GM23248 (cell line): ENCODE measurements at regions not wholly inside any gene's neighbourhood (a gene's known extent, or its start where the extent isn't known, plus 50 kb on each side); places are given as distances from the start of the nearest gene placed in this dataset.

Source experiments
- DNase-seq: peaks from one replicate; pipeline ENCODE4 v3.0.0-alpha.2; 2015
- H2AFZ ChIP-seq: fragments of 200-600 bp; sonication (generic); 2 replicates; pipeline ENCODE4 v1.6.1; 2016; ENCODE audit warnings: antibody characterized with exemption
- H3F3A ChIP-seq: fragments of 200-600 bp; sonication (generic); 2 replicates; pipeline ENCODE4 v1.6.1; 2016; ENCODE audit warnings: mild to moderate bottlenecking, antibody characterized with exemption, mixed run types; ENCODE audit not compliant: insufficient read depth
- H3K27ac ChIP-seq: fragments of 200-600 bp; sonication (generic); 2 replicates; pipeline ENCODE4 v1.5.1; 2016; ENCODE audit warnings: mild to moderate bottlenecking
- H3K27me3 ChIP-seq: fragments of 200-600 bp; sonication (generic); replicated peaks from 2 replicates; pipeline ENCODE4 v1.6.1; 2016; ENCODE audit warnings: mild to moderate bottlenecking; ENCODE audit not compliant: insufficient read depth
- H3K36me3 ChIP-seq: fragments of 200-600 bp; sonication (generic); 2 replicates; pipeline ENCODE4 v1.6.1; 2016; ENCODE audit warnings: low read depth, mild to moderate bottlenecking
- H3K4me1 ChIP-seq: fragments of 200-600 bp; sonication (generic); 2 replicates; pipeline ENCODE4 v1.6.1; 2016; ENCODE audit warnings: mild to moderate bottlenecking; ENCODE audit not compliant: insufficient read depth
- H3K4me2 ChIP-seq: fragments of 200-600 bp; sonication (generic); one replicate; pipeline ENCODE4 v1.6.1; 2016; ENCODE audit warnings: mild to moderate bottlenecking; ENCODE audit not compliant: unreplicated experiment
- H3K4me3 ChIP-seq: fragments of 200-600 bp; sonication (generic); 2 replicates; pipeline ENCODE4 v1.5.1; 2016; ENCODE audit warnings: mild to moderate bottlenecking
- H3K79me2 ChIP-seq: fragments of 200-600 bp; sonication (generic); 2 replicates; pipeline ENCODE4 v1.6.1; 2016; ENCODE audit warnings: mild to moderate bottlenecking; ENCODE audit not compliant: insufficient read depth
- H3K9ac ChIP-seq: fragments of 200-600 bp; sonication (generic); 2 replicates; pipeline ENCODE4 v1.6.1; 2016; ENCODE audit warnings: mild to moderate bottlenecking
- H3K9me2 ChIP-seq: fragments of 200-600 bp; sonication (generic); 2 replicates; pipeline ENCODE4 v1.6.1; 2016; ENCODE audit warnings: mixed run types, mild to moderate bottlenecking, moderate library complexity; ENCODE audit not compliant: insufficient read depth
- H3K9me3 ChIP-seq: fragments of 200-600 bp; sonication (generic); one replicate; pipeline ENCODE4 v1.6.1; 2017; ENCODE audit warnings: low read depth
- H4K20me1 ChIP-seq: fragments of 200-600 bp; sonication (generic); 2 replicates; pipeline ENCODE4 v1.6.0; 2016; ENCODE audit not compliant: insufficient read depth
- EZH2 ChIP-seq: fragments of 200-600 bp; sonication (generic); IDR thresholded peaks from 2 replicates; pipeline ENCODE4 v1.6.1; 2018; ENCODE audit warnings: antibody characterized with exemption, mild to moderate bottlenecking; ENCODE audit not compliant: insufficient read depth, poor library complexity, severe bottlenecking
- EZH2phosphoT487 ChIP-seq: fragments of 200-600 bp; sonication (generic); IDR thresholded peaks from 2 replicates; pipeline ENCODE4 v1.6.1; 2018; ENCODE audit warnings: antibody characterized with exemption, moderate library complexity, mild to moderate bottlenecking, low read depth; ENCODE audit not compliant: insufficient read depth
- WGBS, 2 experiments: methylation state at CpG; one replicate each; pipeline ENCODE4 v1.1.6; 2015 to 2017; ENCODE audit warnings: low lambda C conversion rate in 2 of 2, low coverage in 1 of 2; ENCODE audit errors: missing lambda C conversion rate in 2 of 2; 5-methylcytosine and 5-hydroxymethylcytosine counted together
- in situ Hi-C: fragments of 300-500 bp; cut with MboI; formaldehyde crosslinking; loops from 2 replicates; pipeline ENCODE4 v1.15.0; 2020

- WGBS, 2 experiments: 24 to 29% methylated on average over 2 of the region's 2 CpGs
Observed at GRCh38 chr3:147758771-147759170, 349.6 kb downstream of the ZIC1 start.

DNA sequence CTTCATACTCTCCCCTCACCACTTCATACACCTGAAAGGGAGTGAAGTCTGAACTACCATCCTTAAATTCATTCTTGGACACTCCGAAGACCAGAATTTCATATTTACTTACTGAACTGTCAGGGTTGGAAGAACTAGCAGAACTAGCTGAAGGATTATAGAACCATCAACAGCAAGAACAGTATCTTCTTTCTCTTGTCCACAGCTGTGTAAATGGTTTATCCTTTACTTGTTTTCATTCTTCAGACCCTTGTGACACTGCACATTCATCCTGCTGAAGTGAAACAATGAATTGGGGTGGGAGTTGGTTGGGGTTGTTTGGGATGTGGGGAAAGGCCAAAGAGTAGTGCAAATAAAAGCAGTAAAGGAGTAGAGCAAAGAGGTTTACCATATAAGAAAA lies 350.9 kb downstream of the ZIC1 start:
- H4K20me1 ChIP-seq: no peaks in the 10 kb centered on the region
- TF ChIP-seq EZH2: no peak
- no peak for TF ChIP-seq EZH2phosphoT487
- H3K9ac ChIP-seq: no peak overlapping the region
- no peaks in the 10 kb centered on the region for H3K4me1 ChIP-seq
- DNase-seq: no peak
- H3K4me3 ChIP-seq: no peak overlapping the region
- H3K36me3 ChIP-seq: no peaks in the 10 kb centered on the region
- no peak overlapping the region for H3K27ac ChIP-seq
- no peaks in the 10 kb centered on the region for H3K9me3 ChIP-seq
- no peaks in the 10 kb centered on the region for H3K27me3 ChIP-seq
- no peak overlapping the region for H2AFZ ChIP-seq
- no peaks in the 10 kb centered on the region for H3K79me2 ChIP-seq
- H3F3A ChIP-seq: no peaks in the 10 kb centered on the region
- no peaks in the 10 kb centered on the region for H3K9me2 ChIP-seq
- no peak overlapping the region for H3K4me2 ChIP-seq
- in situ Hi-C loops: no loop called here
- 93 to 95% methylated on average over 1 of the region's 1 CpG for WGBS, 2 experiments

More at GRCh38 chr3:147758771-147759170, 349.6 kb downstream of the ZIC1 start:
- no peak overlapping the region for H3K4me2 ChIP-seq
- no peak overlapping the region; the same call in 1 of the 2 replicates for H2AFZ ChIP-seq
- H3K9me2 ChIP-seq: no peaks in the 10 kb centered on the region
- DNase-seq: peak; percentile 70
- H3K27ac ChIP-seq: 0 out of 2 replicates have a peak overlapping the region, but pooled peaks have one; percentile 9
- in situ Hi-C loops: no loop called here
- H3K79me2 ChIP-seq: no peaks in the 10 kb centered on the region
- no peaks in the 10 kb centered on the region for H3K4me1 ChIP-seq
- H3F3A ChIP-seq: no peaks in the 10 kb centered on the region
- no peak for TF ChIP-seq EZH2
- H3K27me3 ChIP-seq: no peaks in the 10 kb centered on the region
- H4K20me1 ChIP-seq: no peaks in the 10 kb centered on the region
- no peak overlapping the region for H3K9ac ChIP-seq
- H3K4me3 ChIP-seq: no peak overlapping the region
- H3K36me3 ChIP-seq: no peaks in the 10 kb centered on the region
- H3K9me3 ChIP-seq: no peaks in the 10 kb centered on the region

DNA sequence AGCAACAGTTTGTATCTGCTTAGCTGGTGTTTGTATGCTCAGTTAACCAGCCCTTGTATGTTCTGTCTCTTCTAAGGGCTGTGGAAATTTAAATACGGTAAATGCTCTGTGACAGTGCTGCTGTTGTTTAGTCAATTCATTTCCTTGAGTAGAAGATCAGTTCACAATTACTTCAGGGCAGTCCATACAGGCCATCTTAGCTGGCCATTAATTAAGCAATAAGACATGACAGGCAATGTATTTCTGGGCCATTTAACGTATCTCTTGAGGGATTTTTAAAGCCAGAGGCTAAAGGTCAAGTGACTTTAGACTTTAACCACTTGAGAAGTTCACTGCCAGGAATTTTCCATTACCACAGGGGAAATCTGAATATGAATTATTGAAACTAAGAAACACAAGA lies 351.8 kb downstream of the ZIC1 start:
- H3K9ac ChIP-seq: no peak overlapping the region
- no peak for TF ChIP-seq EZH2phosphoT487
- no peak for TF ChIP-seq EZH2
- in situ Hi-C loops: no loop called here
- no peak for DNase-seq
- no peaks in the 10 kb centered on the region for H3F3A ChIP-seq
- H3K27ac ChIP-seq: no peak overlapping the region
- H3K9me3 ChIP-seq: no peaks in the 10 kb centered on the region
- H3K4me1 ChIP-seq: no peaks in the 10 kb centered on the region
- H3K4me2 ChIP-seq: no peak overlapping the region
- no peaks in the 10 kb centered on the region for H3K27me3 ChIP-seq
- H4K20me1 ChIP-seq: no peaks in the 10 kb centered on the region
- H3K79me2 ChIP-seq: no peaks in the 10 kb centered on the region
- H3K36me3 ChIP-seq: no peaks in the 10 kb centered on the region
- 45 to 53% methylated on average over 2 of the region's 2 CpGs for WGBS, 2 experiments
- H3K4me3 ChIP-seq: no peak overlapping the region
- H3K9me2 ChIP-seq: no peaks in the 10 kb centered on the region
- H2AFZ ChIP-seq: no peak overlapping the region

- H3K27me3 ChIP-seq: no peaks in the 10 kb centered on the region
- no peaks in the 10 kb centered on the region for H3K36me3 ChIP-seq
- H4K20me1 ChIP-seq: no peaks in the 10 kb centered on the region
- H3K9ac ChIP-seq: no peak overlapping the region
- peaks cover 29% of the 10 kb centered on the region for H3F3A ChIP-seq
- H3K4me1 ChIP-seq: peaks cover 41% of the 10 kb centered on the region
- 35 to 42% methylated on average over 2 of the region's 2 CpGs for WGBS, 2 experiments
- in situ Hi-C loops: no loop called here
- peak; percentile 18 for DNase-seq
- no peak for TF ChIP-seq EZH2phosphoT487
- TF ChIP-seq EZH2: no peak
- no peak overlapping the region for H3K4me2 ChIP-seq
- H2AFZ ChIP-seq: 0 out of 2 replicates have a peak overlapping the region, but pooled peaks have one; percentile 1
- H3K4me3 ChIP-seq: no peak overlapping the region
- no peaks in the 10 kb centered on the region for H3K9me3 ChIP-seq
- no peak overlapping the region for H3K27ac ChIP-seq
- H3K79me2 ChIP-seq: no peaks in the 10 kb centered on the region
- H3K9me2 ChIP-seq: no peaks in the 10 kb centered on the region
Observed at GRCh38 chr3:147773116-147773630, 364.0 kb downstream of the ZIC1 start.

- Histone ChIP-seq H2AFZ (no peak overlapping the region), H3K4me3 (no peak overlapping the region), H4K20me1 (no peaks in the 10 kb centered on the region), H3K4me1 (peaks cover 42% of the 10 kb centered on the region), H3K9ac (no peak overlapping the region), H3K9me2 (no peaks in the 10 kb centered on the region), H3K4me2 (peak overlapping the region; percentile 43), H3F3A (peaks cover 29% of the 10 kb centered on the region), H3K36me3 (no peaks in the 10 kb centered on the region), H3K9me3 (no peaks in the 10 kb centered on the region), H3K27ac (peak overlapping the region; percentile 69), H3K27me3 (no peaks in the 10 kb centered on the region), H3K79me2 (no peaks in the 10 kb centered on the region)
- 70 to 79% methylated on average over 2 of the region's 2 CpGs for WGBS, 2 experiments
- TF ChIP-seq EZH2 (no peak), EZH2phosphoT487 (no peak)
- in situ Hi-C loops: no loop called here
- no peak for DNase-seq
Observed at GRCh38 chr3:147775411-147775810, 366.2 kb downstream of the ZIC1 start.
